Vagina (tissue), 2 donors: ENCODE measurements at regions not wholly inside any gene's neighbourhood (a gene's known extent, or its start where the extent isn't known, plus 50 kb on each side); places are given as distances from the start of the nearest gene placed in this dataset.

Experiments
- DNase-seq, 2 donors: peaks; one replicate each; pipeline ENCODE4 v3.0.0-alpha.2; 2017; ENCODE audit errors: extremely low spot score in 2 of 2
- H3K27ac ChIP-seq: fragments of 200-600 bp; sonication (generic); one replicate; pipeline ENCODE4 v1.5.1; 2019
- H3K27me3 ChIP-seq: fragments of 200-600 bp; sonication (generic); one replicate; pipeline ENCODE4 v1.5.1; 2019
- H3K36me3 ChIP-seq, 2 donors: fragments of 200-600 bp; sonication (generic); one replicate each; pipeline ENCODE4 v1.5.1; 2017 to 2019
- H3K4me1 ChIP-seq: fragments of 200-600 bp; sonication (generic); one replicate; pipeline ENCODE4 v1.5.1; 2019
- H3K4me3 ChIP-seq, 2 donors: fragments of 200-600 bp; sonication (generic); 1 replicate in 1 of 2; 2 replicates in 1 of 2; pipeline ENCODE4 v1.5.1; 2016 to 2019
- H3K9me3 ChIP-seq: fragments of 200-600 bp; sonication (generic); one replicate; pipeline ENCODE4 v1.5.1; 2019
- CTCF ChIP-seq, 3 experiments: fragments of 450-650 bp in 2 of 3; fragments of 200-600 bp in 1 of 3; sonication (generic) in 1 of 3; IDR thresholded peaks; one replicate each; pipeline ENCODE4 v1.5.1; 2017 to 2019; ENCODE audit warnings: antibody characterized with exemption in 3 of 3, mild to moderate bottlenecking in 2 of 3, moderate library complexity in 2 of 3
- POLR2A ChIP-seq, 2 donors: fragments of 450-650 bp; IDR thresholded peaks; one replicate each; pipeline ENCODE4 v1.6.1; 2017; ENCODE audit warnings: antibody characterized with exemption in 2 of 2, mild to moderate bottlenecking in 2 of 2, moderate library complexity in 2 of 2
- POLR2AphosphoS5 ChIP-seq, 2 donors: sonication (generic); formaldehyde crosslinking; IDR thresholded peaks; one replicate each; pipeline ENCODE4 v1.9.0; 2017; ENCODE audit warnings: antibody characterized with exemption in 2 of 2, mild to moderate bottlenecking in 2 of 2, low read depth in 1 of 2; ENCODE audit not compliant: insufficient read depth in 1 of 2
- intact Hi-C: fragments of 100-400 bp; cut with DNase I; formaldehyde crosslinking; loops from one replicate; pipeline ENCODE4 v1.15.1; 2023

GRCh38 chr13:85347251-85347650 lies 452.0 kb downstream of the SLITRK6 start:
- no peak overlapping the region for H3K4me3 ChIP-seq
- H3K36me3 ChIP-seq = no peaks in the 10 kb centered on the region
- H3K27me3 ChIP-seq = no peaks in the 10 kb centered on the region
- no peak for DNase-seq
- H3K27ac ChIP-seq = no peak overlapping the region
- TF ChIP-seq POLR2A (IDR thresholded peaks at IDR 0.05) (no peak), CTCF (IDR thresholded peaks at IDR 0.05) (no peak), POLR2AphosphoS5 (IDR thresholded peaks at IDR 0.05; ENCODE audit: insufficient read depth in 1 of 2, low read depth in 1 of 2) (no peak)
- H3K9me3 ChIP-seq = no peaks in the 10 kb centered on the region
- intact Hi-C loops = no loop called here
- H3K4me1 ChIP-seq = no peaks in the 10 kb centered on the region

DNA sequence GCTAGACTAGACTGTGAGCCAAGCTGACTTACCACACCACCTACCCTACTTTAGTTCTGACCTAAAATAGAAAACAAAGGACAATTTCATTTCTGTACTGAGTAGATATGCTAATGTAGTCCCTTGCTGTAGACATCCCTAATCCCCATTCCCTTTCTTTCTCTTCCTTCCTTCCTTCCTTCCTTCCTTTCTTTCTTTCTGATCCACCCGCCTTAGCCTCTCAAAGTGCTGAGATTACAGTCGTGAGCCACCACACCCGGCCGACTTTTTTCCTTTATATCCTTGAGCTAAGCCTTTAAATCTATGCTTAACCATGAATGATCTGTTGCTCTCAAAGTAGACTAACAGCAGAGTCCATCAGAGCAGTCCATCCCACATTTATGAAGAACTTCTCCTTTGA lies 465.0 kb downstream of the SLITRK6 start:
- no peak for DNase-seq
- Histone ChIP-seq H3K4me1 (no peaks in the 10 kb centered on the region), H3K27ac (no peak overlapping the region), H3K4me3 (no peak overlapping the region), H3K9me3 (no peaks in the 10 kb centered on the region), H3K27me3 (no peaks in the 10 kb centered on the region), H3K36me3 (no peaks in the 10 kb centered on the region)
- TF ChIP-seq POLR2AphosphoS5 (IDR thresholded peaks at IDR 0.05; ENCODE audit: insufficient read depth in 1 of 2, low read depth in 1 of 2) (no peak), POLR2A (IDR thresholded peaks at IDR 0.05) (no peak), CTCF (IDR thresholded peaks at IDR 0.05) (no peak)
- intact Hi-C loops = no loop called here

GRCh38 chr13:85333506-85334020 lies 465.7 kb downstream of the SLITRK6 start:
- H3K4me3 ChIP-seq = no peak overlapping the region
- intact Hi-C loops = no loop called here
- no peak overlapping the region for H3K27ac ChIP-seq
- H3K4me1 ChIP-seq = no peaks in the 10 kb centered on the region
- H3K9me3 ChIP-seq = no peaks in the 10 kb centered on the region
- DNase-seq = no peak
- TF ChIP-seq POLR2A (IDR thresholded peaks at IDR 0.05) (no peak), CTCF (IDR thresholded peaks at IDR 0.05) (no peak), POLR2AphosphoS5 (IDR thresholded peaks at IDR 0.05; ENCODE audit: insufficient read depth in 1 of 2, low read depth in 1 of 2) (no peak)
- H3K36me3 ChIP-seq = no peaks in the 10 kb centered on the region
- H3K27me3 ChIP-seq = no peaks in the 10 kb centered on the region

DNA sequence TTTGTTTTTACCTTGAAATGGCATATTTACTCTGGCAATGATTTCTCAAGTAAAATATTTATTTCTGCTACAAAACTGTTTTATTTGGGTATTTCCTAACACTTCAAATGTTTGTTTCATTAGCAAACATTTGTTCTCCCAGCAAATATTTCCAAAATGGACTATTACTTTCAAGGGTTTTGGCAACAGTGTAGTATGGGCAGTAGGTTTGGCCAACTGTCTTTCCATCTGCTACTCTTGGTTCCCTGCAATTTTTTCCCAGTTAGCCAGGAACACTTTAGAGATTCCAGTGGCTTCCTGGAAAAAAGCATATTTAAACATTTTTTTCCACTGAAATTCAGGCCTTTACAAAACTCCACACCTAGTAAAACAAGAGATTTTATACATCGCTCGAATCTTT lies 466.6 kb downstream of the SLITRK6 start:
- TF ChIP-seq CTCF (IDR thresholded peaks at IDR 0.05) (no peak), POLR2A (IDR thresholded peaks at IDR 0.05) (no peak), POLR2AphosphoS5 (IDR thresholded peaks at IDR 0.05; ENCODE audit: insufficient read depth in 1 of 2, low read depth in 1 of 2) (no peak)
- H3K27ac ChIP-seq = no peak overlapping the region
- no peaks in the 10 kb centered on the region for H3K9me3 ChIP-seq
- no peaks in the 10 kb centered on the region for H3K36me3 ChIP-seq
- H3K4me1 ChIP-seq = no peaks in the 10 kb centered on the region
- intact Hi-C loops = no loop called here
- no peaks in the 10 kb centered on the region for H3K27me3 ChIP-seq
- H3K4me3 ChIP-seq = no peak overlapping the region
- no peak for DNase-seq

GRCh38 chr13:85321734-85322133 lies 477.5 kb downstream of the SLITRK6 start:
- Histone ChIP-seq H3K36me3 (no peaks in the 10 kb centered on the region), H3K9me3 (no peaks in the 10 kb centered on the region)

More at GRCh38 chr13:85321734-85322133, 477.5 kb downstream of the SLITRK6 start:
- H3K4me1 ChIP-seq = no peaks in the 10 kb centered on the region
- intact Hi-C loops = no loop called here
- H3K4me3 ChIP-seq = no peak overlapping the region
- no peak for DNase-seq
- H3K27me3 ChIP-seq = no peaks in the 10 kb centered on the region
- TF ChIP-seq POLR2AphosphoS5 (IDR thresholded peaks at IDR 0.05; ENCODE audit: insufficient read depth in 1 of 2, low read depth in 1 of 2) (no peak), POLR2A (IDR thresholded peaks at IDR 0.05) (no peak), CTCF (IDR thresholded peaks at IDR 0.05) (no peak)
- H3K27ac ChIP-seq = no peak overlapping the region
